ENCODE measurements at regions not wholly inside any gene's neighbourhood (a gene's known extent, or its start where the extent isn't known, plus 50 kb on each side); places are given as distances from the start of the nearest gene placed in this dataset.
"Not testable (repeated sequence)": the region's sequence is repeated elsewhere in the genome, so short reads cannot be mapped to it uniquely, and the experiment has no call there.

DNA sequence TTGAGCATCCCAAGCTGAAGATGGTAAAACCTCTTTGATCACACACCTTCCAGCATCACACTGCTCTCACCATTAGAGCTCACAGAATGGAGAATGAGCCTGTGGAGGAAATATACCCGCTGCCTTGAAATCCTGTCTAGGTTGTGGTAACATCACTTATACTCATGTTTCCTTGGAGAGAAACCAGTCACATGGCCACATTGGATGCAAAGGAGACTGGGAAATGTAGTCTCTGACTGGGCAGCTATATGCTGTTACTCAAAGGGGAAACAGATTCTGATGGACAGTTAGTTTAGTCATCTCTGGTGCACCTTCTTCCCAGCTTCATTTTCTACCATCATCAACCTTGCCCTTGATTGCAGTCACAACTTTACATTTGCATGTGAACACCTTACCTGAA is 286.3 kb downstream of the ANKRD50 start:
- no peak for DNase-seq

DNA sequence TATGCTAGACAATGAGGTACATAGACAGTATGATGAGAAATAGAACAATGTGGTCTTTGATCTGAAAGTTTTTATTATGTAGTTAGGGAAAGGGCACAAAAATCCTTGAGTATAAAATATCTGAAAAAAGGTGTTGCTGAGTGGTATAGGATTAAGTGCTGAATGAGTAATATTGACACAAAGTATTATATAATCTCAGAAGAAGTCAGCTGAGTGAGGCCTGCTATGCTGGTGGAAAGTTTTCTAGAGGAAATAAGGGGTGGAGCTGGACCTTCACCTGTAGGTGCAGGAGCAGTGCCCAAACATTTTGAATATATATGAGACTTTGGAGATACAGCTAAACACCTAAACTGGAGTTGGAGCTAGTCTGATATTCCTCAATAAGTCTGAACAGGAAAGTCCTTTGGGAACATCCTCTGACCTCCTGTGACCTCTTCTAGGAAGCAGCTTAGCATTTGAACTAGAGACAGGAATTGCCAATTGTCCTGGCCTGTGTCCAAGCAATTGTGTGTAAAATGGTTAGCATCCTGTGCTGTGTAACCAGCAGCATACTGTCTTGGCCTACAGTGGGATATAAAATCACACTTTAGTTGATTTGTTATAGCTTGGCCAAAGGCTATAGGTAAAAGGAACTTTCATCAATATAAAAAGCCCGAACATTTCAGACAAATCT is 285.3 kb downstream of the ANKRD50 start:
- DNase-seq: no peak

DNA sequence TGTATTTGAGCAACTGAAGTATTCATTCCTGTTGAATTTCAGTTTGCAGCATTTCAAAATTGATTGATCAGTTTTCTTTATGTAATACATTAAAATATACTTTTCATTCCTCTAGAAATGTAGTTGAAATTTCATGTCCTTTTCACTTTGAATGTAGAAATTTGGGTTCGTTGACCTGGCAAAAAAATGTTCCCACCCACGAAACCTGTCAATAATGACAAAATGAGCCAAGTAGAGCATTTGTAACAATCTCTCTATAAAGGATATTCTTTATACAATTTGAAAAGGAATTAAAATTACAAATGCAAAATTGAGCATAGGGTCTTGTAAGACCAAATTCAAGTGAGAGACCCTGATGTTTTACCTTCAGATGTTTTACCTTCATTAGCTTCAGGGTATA is 283.9 kb downstream of the ANKRD50 start:
- no peak for DNase-seq

DNA sequence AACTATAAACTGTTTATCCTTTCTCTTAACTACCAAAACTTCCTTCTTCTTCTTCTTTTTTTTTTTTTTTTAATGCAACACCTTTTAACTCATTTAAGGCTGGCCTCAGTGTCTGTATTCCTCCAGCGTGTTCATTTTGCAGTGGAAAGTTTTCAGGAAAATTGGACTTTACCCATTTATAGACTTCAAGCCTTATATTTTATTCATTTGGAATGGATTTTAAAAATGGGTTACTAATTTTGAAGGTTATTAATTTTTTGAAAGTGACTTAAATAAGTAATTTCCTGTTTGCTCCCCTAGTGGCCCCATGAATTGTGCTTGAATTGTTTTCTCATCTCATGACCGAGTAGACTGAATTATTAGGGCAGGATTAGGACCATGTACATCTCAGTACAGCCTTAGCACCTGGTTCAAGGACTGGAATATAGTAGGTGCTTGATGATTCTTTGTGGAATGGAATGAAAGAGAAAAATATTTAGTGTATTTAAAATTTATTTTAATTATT is 282.7 kb downstream of the ANKRD50 start:
- no peak for DNase-seq

DNA sequence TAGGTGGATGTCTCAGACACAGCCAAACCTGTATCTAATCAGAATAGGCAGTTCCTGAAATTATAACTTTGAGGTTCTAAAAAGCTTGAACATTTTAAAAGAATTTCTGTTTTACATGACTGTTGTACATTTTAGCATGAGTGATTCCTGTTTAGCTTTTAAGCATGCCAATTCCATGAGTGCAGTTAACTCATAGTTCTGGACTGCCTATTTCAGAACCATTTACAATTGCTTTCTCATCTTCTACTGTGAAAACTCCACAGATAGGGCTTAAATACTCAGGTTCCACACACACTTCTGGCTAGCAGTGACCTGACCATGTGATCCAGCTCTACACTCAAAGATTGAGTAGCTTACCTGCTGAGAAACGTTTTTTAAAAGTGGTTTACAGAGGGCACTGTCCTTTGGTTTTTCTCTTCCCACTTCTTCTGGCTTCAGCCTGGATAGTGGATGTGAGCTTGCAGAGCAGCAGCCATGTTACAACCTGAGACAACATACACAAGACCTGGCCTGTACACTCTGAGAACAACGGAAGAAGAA is 280.8 kb downstream of the ANKRD50 start:
- no peak for DNase-seq

DNA sequence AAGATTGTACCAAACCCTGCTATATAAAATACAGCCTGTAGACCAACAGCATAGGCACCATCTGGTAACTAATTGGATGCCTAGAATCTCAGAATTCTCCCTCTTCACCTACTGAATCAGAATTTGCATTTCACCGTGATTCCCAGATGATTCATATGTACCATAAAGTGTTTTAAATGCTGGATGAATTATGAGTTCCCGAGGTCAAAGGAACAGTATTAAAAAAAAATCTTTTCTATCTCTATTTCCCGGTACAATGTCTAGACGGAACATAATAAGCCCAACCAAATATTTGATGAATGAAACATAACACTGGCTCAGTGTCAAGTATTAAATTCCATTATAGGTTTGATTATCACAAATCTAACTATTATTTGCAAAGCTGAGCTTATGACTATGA is 280.0 kb downstream of the ANKRD50 start:
- no peak for DNase-seq

DNA sequence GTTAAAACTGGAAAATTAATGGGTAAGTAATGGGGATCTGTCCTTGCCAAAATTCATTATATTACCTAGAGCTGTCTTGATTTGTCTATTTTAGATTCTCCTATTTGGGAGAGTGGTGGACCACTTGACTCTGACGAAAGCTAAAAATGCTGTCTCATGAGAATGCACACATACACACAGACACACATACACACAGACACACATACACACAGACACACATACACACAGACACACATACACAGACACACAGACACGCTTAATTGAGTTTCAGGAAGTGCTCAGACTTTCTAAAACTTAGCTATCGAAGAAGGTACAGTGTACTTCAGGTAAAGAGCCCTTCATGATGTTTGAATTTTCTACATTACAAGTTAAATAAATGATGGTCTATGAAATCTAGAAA is 279.5 kb downstream of the ANKRD50 start:
- no peak for DNase-seq

DNA sequence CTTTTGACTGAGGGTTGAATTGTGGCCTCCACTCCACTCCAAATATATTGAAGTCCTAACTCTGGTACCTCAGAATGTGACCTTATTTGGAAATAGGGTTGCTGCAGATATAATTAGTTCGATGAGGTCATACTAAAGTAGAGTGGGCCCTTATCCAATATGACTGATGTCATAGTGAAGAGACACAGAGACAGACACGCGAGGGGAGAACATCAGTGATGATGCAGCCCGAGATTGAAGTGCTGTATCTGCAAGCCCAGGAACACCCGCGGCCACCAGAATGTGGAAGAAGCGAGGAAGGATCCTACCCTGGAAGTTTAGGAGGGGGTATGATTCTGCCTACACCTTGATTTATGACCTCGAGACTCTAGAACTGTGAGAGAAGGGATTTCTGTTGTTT is 279.0 kb downstream of the ANKRD50 start:
- no peak for DNase-seq

DNA sequence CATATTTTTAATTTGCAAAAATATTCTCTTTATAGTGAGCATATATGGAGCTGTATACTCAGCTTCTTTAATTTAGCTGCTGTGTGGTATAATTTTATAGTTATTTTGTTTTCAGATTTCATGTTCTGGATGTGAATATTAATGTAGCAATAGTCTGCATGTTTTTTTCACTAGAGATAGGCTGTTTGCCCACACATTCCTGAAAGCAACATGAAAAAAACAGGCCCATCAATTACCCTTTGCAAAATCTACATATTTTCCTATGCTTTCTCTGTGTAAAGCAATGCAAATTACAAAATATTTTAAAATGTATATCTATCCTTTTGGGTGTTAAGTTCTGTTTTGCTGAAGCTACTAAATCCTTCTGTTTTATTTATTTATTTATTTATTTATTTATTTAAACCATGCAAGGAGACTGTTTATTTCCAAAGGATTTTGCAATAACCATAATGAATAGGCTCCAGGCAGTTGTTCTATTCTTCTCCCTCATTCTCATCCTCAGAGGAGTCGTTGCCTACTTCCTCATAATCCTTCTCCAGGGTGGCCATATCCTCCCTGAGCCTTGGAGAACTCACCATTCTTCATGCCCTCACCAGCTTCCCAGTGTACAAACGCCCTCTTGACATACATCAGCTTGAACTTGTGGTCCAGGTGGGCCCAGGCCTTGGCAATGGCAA is 277.1 kb downstream of the ANKRD50 start:
- no peak for DNase-seq

DNA sequence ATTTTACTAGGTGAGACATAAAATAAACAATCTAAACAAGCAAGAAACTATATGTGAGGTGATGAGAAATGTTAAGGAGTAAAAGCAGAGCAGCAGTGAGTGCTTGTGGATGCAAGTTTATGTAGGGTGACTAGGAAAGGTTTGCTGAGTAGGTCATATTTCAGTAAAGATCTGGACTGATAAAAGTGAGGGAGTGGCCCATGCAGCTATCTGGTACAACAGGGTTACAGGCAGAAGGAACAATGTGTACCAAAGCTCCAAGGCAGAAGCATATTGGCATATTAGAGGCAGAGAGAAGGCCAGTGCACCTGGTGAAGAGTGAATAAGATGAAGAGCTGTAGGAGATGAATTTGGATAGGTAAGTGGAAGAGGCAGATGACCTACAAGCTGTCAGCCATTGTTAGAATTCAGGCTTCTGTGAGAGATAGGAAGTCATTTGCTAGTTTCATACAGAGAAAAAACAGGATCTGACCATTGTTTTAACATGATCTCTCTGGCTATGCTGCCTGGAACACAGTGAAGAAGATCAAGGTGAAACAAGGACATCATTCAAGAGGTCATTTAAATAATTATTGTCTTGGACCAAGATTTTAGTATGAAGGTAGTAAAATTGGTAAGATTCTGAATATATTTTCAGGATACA is 274.6 kb downstream of the ANKRD50 start:
- no peak for DNase-seq

DNA sequence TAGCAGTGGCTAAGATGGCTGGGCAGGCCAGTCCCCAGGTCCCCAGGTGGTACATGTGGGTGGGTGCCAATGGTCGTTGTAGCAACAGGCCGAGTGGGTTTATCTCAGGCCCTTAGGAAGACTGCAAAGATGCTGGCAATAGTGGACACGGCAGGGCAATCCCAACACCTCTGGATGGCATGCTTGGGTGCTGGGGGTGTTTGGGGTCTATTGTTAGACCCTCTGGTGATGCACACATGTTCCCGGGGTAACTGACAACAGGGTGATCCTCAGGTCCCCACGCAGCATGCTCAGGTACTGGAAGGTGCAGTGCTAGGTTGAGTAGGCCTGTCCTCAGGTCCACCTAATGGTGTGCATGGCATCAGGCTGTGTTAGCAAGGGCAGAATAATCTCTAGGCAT is 267.5 kb downstream of the ANKRD50 start:
- DNase-seq: no peak

DNA sequence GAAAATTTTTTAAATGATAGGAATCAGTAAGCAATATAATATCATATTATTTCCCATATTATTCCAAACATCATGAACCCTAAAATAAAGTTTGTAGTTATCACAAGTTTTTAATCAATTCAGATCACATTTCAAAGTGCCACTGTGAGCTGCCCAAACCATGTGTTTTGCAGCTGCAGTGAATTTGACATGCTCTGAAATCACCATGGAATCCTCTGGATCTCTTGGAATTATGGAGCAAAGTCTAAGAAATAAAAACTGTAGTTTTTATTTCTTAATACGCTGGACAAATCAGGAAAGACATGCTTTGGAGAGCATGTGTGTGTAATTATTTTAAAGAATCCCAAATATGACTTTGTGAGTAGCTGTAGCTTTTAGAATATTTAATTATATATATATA is 262.7 kb downstream of the ANKRD50 start:
- no peak for DNase-seq

DNA sequence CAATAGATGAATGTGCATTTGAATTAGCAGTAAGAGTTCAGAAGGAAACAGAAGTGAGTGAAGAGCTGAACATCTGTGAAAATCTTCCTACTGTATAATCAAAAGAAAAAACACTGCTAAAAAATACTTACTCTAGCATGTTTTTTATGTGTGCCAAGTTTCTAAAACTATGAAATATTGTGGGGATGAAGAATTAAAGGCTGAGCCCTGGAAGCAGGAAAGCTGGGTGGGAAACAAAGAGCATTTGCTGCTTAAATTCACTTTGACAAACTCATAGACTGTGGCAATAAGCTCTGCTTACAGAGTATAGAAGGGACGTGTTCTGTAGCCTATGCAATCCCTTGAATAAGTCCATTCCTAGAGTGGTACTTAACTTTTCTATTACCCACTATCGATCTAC is 261.7 kb downstream of the ANKRD50 start:
- DNase-seq: no peak

DNA sequence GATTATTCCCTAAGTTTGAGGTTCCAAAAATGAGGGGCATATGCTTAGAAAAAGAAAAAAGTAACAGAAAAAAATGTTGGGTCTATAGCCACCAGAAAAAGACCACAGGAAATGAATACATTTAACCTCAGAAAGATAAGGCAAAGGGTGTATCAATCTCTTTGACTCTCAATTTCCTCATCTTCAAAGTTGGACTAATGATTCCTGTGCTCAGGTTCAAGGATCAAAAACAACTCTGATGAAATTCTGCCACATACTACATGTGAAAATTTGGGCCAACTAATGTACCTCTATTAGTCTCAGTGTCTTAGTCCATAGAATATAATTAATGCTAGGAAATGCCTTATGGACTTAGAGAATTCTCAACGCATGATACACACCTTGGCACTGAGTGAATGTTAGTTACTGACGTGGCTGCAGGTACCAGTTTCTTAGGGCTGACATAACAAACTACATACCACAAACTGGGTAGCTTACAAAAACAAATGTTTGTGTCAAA is 257.7 kb downstream of the ANKRD50 start:
- no peak for DNase-seq

DNA sequence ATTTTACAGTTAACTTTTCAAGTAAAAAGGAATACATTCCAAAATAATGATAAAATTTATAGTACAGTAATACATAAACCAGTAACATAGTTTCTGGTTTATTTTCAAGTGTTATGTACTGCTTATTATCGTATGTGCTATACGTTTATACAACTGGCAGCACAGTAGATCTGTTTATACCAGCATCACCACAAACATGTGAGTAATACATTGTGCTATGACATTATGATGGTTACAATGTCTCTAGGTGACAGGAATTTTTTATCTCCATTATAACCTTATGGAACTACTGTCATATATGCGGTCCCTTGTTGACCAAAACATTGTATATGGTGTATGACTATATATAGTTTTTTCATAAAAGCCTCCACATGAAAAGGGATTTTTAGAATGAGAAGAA is 256.9 kb downstream of the ANKRD50 start:
- DNase-seq: no peak

DNA sequence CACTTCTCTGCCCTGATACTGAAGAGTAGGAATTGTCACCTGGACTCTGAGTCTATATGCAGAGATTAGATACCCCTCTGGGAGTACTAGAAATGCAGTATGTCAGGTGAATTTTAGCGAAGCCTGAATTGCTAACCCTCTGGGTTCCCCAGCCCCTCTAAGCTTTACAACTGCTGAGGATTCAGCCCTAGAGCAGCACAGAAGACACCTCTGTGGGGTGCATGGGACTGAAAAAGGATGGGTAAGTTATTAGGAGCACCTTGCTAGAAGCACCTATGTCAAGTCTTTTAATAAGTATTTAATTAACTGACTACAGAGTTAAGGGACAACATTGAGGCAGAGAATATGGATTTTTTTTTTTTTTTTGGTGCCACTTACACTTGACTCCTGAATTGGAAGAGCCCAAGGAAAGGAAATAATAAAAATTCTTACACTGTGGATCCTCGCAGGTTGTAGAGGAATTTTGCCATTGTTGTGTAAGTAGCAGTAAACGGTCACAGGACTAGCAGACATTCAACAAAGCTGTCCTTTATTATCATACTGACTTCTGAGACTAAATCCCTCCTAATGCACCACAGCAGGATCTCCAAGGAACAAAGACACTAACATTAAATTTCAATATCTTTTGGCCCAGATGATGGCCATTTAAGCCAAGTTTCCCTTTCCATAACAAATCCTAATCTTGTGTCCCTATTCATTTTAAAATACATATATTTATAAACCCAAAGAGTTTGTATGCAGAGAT is 253.2 kb downstream of the ANKRD50 start:
- no peak for DNase-seq

DNA sequence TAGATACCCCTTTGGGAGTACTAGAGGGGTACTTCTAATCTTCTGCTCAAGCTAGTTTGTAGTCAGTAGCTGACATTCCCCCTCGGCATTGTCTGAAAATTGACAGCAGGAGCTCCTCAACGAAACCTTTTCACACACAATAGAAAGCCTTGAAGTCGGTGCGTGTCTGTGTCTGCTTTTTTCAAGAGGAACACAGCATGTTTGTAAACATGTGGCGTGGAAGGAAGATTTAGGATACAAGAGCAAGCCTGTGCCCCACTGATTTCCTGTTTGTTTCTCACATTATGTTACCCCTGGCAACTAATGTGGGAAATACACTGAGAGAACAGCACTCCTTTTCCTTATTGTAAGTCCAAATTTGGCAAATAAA is 252.6 kb downstream of the ANKRD50 start:
- DNase-seq: peak; percentile 68 to 80

DNA sequence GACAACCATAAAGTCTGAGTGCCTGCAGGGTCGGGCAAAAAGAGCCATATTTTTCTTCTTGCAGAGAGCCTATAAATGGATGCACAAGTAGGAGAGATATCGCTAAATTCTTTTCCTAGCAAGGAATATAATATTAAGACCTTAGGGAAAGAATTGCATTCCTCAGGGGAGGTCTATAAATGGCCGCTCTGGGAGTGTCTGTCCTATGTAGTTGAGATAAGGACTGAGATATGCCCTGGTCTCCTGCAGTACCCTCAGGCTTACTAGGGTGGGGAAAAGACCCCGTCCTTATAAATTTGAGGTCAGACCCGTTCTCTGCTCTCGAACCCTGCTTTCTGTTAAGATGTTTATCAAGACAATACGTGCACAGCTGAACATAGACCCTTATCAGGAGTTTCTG is 250.9 kb downstream of the ANKRD50 start:
- DNase-seq: not testable (repeated sequence)

DNA sequence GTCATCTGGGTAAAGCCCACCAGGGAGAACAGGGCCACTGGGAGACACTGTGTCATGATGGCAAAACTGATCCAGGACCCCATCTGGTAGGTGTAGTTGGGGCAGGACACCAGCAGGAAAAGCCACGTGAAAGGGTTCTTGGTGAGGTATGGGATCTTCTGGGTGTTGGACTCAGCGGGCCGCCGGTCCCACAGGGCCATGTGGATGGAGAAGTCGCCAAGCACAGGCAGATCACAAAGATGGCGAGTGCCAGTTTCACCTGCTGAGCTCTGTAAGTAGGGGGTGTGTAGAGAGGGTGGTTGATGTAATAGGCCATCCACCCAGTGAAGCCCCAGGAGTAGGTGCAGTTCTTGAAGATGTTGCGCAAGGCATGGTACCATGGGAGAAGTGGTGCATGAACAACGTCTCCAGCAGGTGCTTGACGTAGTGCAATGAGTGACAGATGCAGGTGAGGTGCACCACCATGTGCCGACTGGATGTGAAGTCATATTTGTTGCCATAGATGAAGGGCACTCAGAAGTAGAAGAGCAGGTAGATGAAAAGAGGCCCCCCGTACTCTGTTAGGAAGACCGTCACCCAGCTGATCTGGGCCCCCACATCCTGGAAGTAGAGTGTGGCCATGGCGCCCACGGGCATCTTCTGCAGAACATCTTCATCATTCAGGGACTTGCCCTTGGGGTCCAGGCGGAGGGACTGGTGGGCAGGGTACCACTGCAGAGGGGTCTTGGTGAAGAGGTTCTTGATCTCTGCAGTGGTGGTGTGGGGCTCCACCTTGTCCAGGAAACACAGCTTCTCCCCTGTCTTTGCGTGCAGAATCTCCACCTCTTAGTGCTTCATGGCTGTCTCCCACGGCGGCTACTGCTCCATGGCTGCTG is 249.3 kb downstream of the ANKRD50 start:
- DNase-seq: no peak

DNA sequence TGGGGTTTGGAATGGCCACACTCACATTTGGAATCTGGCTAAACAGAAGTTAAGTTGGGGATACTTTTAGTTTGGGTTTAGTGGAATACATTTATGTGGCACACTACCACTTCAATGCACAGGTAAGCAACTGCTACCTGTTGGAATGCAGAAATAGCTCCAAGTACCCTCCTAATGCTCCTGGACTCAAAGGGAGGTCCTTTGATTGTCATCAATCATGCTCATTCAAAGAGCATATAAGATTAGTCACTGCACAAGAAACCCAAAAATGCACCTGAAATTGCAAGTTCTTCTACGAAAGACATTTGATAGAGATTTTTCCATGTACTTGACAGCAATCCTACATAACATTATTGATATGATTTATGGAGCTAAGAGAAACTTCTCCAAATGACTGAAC is 247.7 kb downstream of the ANKRD50 start:
- no peak for DNase-seq

DNA sequence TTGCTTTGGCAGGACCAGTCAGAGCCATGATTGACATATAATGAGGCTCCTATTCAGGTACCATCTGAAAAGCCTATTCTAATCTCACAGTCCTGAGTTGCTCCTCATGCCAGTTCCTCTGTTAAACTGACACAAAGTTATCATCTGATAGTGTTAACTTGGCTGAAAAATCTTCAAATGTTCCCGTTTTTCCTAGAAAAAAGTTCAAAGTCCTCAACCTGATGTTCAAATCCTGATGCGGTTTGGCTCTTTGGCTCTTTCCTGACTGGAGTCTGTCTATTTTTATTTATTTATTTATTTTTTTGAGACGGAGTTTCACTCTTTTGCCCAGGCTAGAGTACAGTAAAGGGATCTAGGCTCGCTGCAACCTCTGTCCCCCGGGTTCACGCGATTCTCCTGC is 244.2 kb downstream of the ANKRD50 start:
- DNase-seq: no peak
